K562 (cell line): ENCODE measurements at regions not wholly inside any gene's neighbourhood (a gene's known extent, or its start where the extent isn't known, plus 50 kb on each side); places are given as distances from the start of the nearest gene placed in this dataset.

Experiments used
- ATAC-seq: fragments of 200-7000 bp; cut with Tn5 transposase; 3 replicates; pipeline ENCODE4 v1.9.1; 2020; ENCODE audit warnings: moderate library complexity
- BruUV-seq: library from RNA; stranded (reverse); fragments of 400-500 nt; replicated peaks from 2 replicates; lab custom pipeline; 2021; lab: Mats Ljungman, UMichigan
- CTCF ChIA-PET: fragments of 300-600 bp; formaldehyde crosslinking; extraction: SDS; loops from one replicate; lab custom pipeline; 2021; ENCODE audit warnings: low intra/inter-chr PET ratio; lab: Yijun Ruan, JAX
- POLR2A ChIA-PET: fragments of 300-600, 350-650 bp; sonication (Branson Sonifier 250); formaldehyde crosslinking; extraction: SDS; loops from one replicate; lab custom pipeline; 2021; ENCODE audit warnings: antibody characterized with exemption, inconsistent platforms; lab: Yijun Ruan, JAX
- DNase-seq, 4 experiments: peaks; one replicate each; pipeline versions ENCODE4 v3.0.0 to v3.0.0-alpha.2; 2011 to 2018; ENCODE audit warnings: low spot score in 3 of 4, mixed read lengths in 3 of 4; ENCODE audit errors: extremely low read depth in 1 of 4
- FAIRE-seq: peaks from 2 replicates; lab custom pipeline; 2011; peaks lifted over from hg19 to GRCh38; lab: Jason Lieb, UNC
- H2AFZ ChIP-seq: 2 replicates; pipeline ENCODE4 v1.6.0; 2011; ENCODE audit warnings: low read depth, low read length, control low read depth, inconsistent platforms
- H3K27ac ChIP-seq: fragments of 200-600 bp; 3 replicates; pipeline ENCODE4 v1.8.0; 2011; ENCODE audit warnings: low read depth, mild to moderate bottlenecking, control low read depth, inconsistent platforms, low read length, moderate library complexity, mixed read lengths; ENCODE audit errors: extremely low read depth
- H3K27me3 ChIP-seq, 2 experiments: fragments of 300-600 bp in 1 of 2; 2 replicates in 1 of 2; 3 replicates in 1 of 2; pipeline versions ENCODE4 v1.6.0 to v1.8.0; 2011; ENCODE audit warnings: inconsistent platforms in 2 of 2, low read length in 2 of 2, mild to moderate bottlenecking in 1 of 2, mixed read lengths in 1 of 2, moderate library complexity in 1 of 2; ENCODE audit not compliant: control insufficient read depth in 2 of 2, insufficient read depth in 2 of 2
- H3K36me3 ChIP-seq: fragments of 300-600 bp; 3 replicates; pipeline ENCODE4 v1.8.0; 2011; ENCODE audit warnings: mild to moderate bottlenecking, low read length, inconsistent platforms; ENCODE audit not compliant: control insufficient read depth, insufficient read depth
- H3K4me1 ChIP-seq, 2 experiments: fragments of 200-600 bp in 1 of 2; replicated peaks in 1 of 2; 2 replicates in 1 of 2; 3 replicates in 1 of 2; pipeline versions ENCODE4 v1.5.1 to v1.8.0; 2011; ENCODE audit warnings: inconsistent platforms in 2 of 2, low read length in 2 of 2, mild to moderate bottlenecking in 1 of 2, mixed read lengths in 1 of 2, moderate library complexity in 1 of 2; ENCODE audit not compliant: control insufficient read depth in 2 of 2, insufficient read depth in 2 of 2
- H3K4me2 ChIP-seq: 2 replicates; pipeline ENCODE4 v1.6.1; 2011; ENCODE audit warnings: low read length, control low read depth, inconsistent platforms, mixed read lengths; ENCODE audit not compliant: insufficient read depth
- H3K4me3 ChIP-seq: fragments of 200-600 bp; sonication (generic), shearing (Covaris generic); 2 replicates; pipeline ENCODE4 v1.5.1; 2016; ENCODE audit warnings: control low read depth, inconsistent platforms
- H3K79me2 ChIP-seq: fragments of 200-600 bp; 3 replicates; pipeline ENCODE4 v1.8.0; 2011; ENCODE audit warnings: low read length, inconsistent platforms; ENCODE audit not compliant: control insufficient read depth, insufficient read depth
- H3K9ac ChIP-seq, 2 experiments: 2 replicates each; pipeline versions ENCODE4 v1.6.0 to v1.6.1; 2011; ENCODE audit warnings: low read depth in 2 of 2, low read length in 2 of 2, control low read depth in 1 of 2, inconsistent platforms in 1 of 2, mild to moderate bottlenecking in 1 of 2, mixed read lengths in 1 of 2; ENCODE audit not compliant: insufficient read depth in 1 of 2
- H3K9me1 ChIP-seq: one replicate; pipeline ENCODE4 v1.6.0; 2011; ENCODE audit warnings: inconsistent platforms, mild to moderate bottlenecking, low read length, moderate library complexity; ENCODE audit not compliant: control insufficient read depth, insufficient read depth
- H3K9me3 ChIP-seq: replicated peaks from 2 replicates; pipeline ENCODE4 v1.5.1; 2011; ENCODE audit warnings: low read depth, low read length, inconsistent platforms; ENCODE audit not compliant: control insufficient read depth, insufficient read depth
- H4K20me1 ChIP-seq: replicated peaks from 2 replicates; pipeline ENCODE4 v1.6.1; 2011; ENCODE audit warnings: low read length, inconsistent platforms, mixed read lengths; ENCODE audit not compliant: control insufficient read depth, insufficient read depth
- BACH1 ChIP-seq: fragments of 200-800 bp; sonication (Bioruptor generic); IDR thresholded peaks from 2 replicates; pipeline ENCODE4 v1.6.1; 2016; ENCODE audit warnings: missing genetic modification characterization, missing compliant biosample characterization
- C11orf30 ChIP-seq: fragments of 450-650 bp; IDR thresholded peaks from 2 replicates; pipeline ENCODE4 v1.6.1; 2016; ENCODE audit warnings: low read depth, mild to moderate bottlenecking
- ETS2 ChIP-seq: IDR thresholded peaks from 2 replicates; pipeline ENCODE4 v1.6.1; 2016; ENCODE audit warnings: borderline replicate concordance, missing genetic modification characterization, mild to moderate bottlenecking, moderate library complexity, missing compliant biosample characterization; ENCODE audit not compliant: poor library complexity, severe bottlenecking
- HDAC3 ChIP-seq: fragments of 450-650 bp; IDR thresholded peaks from 2 replicates; pipeline ENCODE4 v1.6.1; 2018; ENCODE audit warnings: borderline replicate concordance, mild to moderate bottlenecking, moderate library complexity; ENCODE audit not compliant: partially characterized antibody
- HNRNPL ChIP-seq: fragments of 200-400 bp; formaldehyde crosslinking; IDR thresholded peaks from 2 replicates; pipeline ENCODE4 v1.6.1; 2017; ENCODE audit warnings: low read depth, mild to moderate bottlenecking, low read length
- KLF13 ChIP-seq: fragments of 450-650 bp; IDR thresholded peaks from 2 replicates; pipeline ENCODE4 v1.6.1; 2016; ENCODE audit warnings: missing genetic modification characterization, low read depth, mild to moderate bottlenecking, missing compliant biosample characterization, moderate library complexity, borderline replicate concordance
- MTA1 ChIP-seq: fragments of 450-650 bp; IDR thresholded peaks from 2 replicates; pipeline ENCODE4 v1.6.1; 2017; ENCODE audit warnings: borderline replicate concordance
- THRB ChIP-seq: fragments of 450-650 bp; formaldehyde crosslinking; conservative IDR thresholded peaks from 2 replicates; pipeline ENCODE4 v1.4.0; 2022; ENCODE audit warnings: mild to moderate bottlenecking, missing genetic modification characterization
- ZNF124 ChIP-seq: sonication (generic); formaldehyde crosslinking; IDR thresholded peaks from 2 replicates; pipeline ENCODE4 v1.8.1; 2022; ENCODE audit warnings: missing genetic modification reagents
- ZNF280A ChIP-seq: fragments of 450-650 bp; IDR thresholded peaks from 2 replicates; pipeline ENCODE4 v1.6.1; 2018; ENCODE audit warnings: mild to moderate bottlenecking, low read depth; ENCODE audit not compliant: partially characterized antibody
- ZNF584 ChIP-seq: fragments of 200-800 bp; sonication (Bioruptor generic); IDR thresholded peaks from 2 replicates; pipeline ENCODE4 v1.6.1; 2016; ENCODE audit warnings: low read depth, mild to moderate bottlenecking, missing genetic modification characterization, missing compliant biosample characterization
- WGBS: fragments of 100-300 bp; shearing (Covaris generic); methylation state at CpG from one replicate; pipeline ENCODE4 v1.1.6; 2016; ENCODE audit warnings: low coverage, mixed read lengths; ENCODE audit not compliant: insufficient coverage; ENCODE audit errors: missing lambda C conversion rate; 5-methylcytosine and 5-hydroxymethylcytosine counted together
- in situ Hi-C: fragments of 300-500 bp; cut with MboI; formaldehyde crosslinking; loops from 4 replicates; pipeline ENCODE4 v1.15.0; 2018; ENCODE audit warnings: inconsistent platforms, mixed read lengths
- intact Hi-C: fragments of 100-400 bp; cut with micrococcal nuclease; formaldehyde crosslinking; loops from 2 replicates; pipeline ENCODE4 v1.14.2; 2022

- ChIA-PET CTCF (no interaction called here), POLR2A (no interaction called here)
- no TSS peak for BruUV-seq
- no peak overlapping the region for H3K27ac ChIP-seq
- WGBS = 0% methylated on average over 3 of the region's 4 CpGs
- H4K20me1 ChIP-seq = no peaks in the 10 kb centered on the region
- H2AFZ ChIP-seq = no peak overlapping the region
- intact Hi-C loops = no loop called here
- no peaks in the 10 kb centered on the region for H3K36me3 ChIP-seq
- no peaks in the 10 kb centered on the region for H3K4me1 ChIP-seq
- H3K4me2 ChIP-seq = no peak overlapping the region
- FAIRE-seq (no peak), DNase-seq (no peak), ATAC-seq (no peak)
- TF ChIP-seq KLF13 (tag) (no peak), HDAC3 (no peak), MTA1 (no peak)
- H3K9me1 ChIP-seq = no peaks in the 10 kb centered on the region
- no peaks in the 10 kb centered on the region for H3K27me3 ChIP-seq
- H3K79me2 ChIP-seq = no peaks in the 10 kb centered on the region
- H3K9me3 ChIP-seq = peaks cover 2% of the 10 kb centered on the region; the same call in 1 of the 2 replicates
- no peak overlapping the region for H3K9ac ChIP-seq
- H3K4me3 ChIP-seq = no peak overlapping the region
- in situ Hi-C loops = no loop called here
Measured at GRCh38 chr2:4265936-4266335, 562.6 kb downstream of the DCDC2C start.

GRCh38 chr2:4269885-4270284 is 566.5 kb downstream of the DCDC2C start:
- no peak overlapping the region for H3K4me2 ChIP-seq
- ATAC-seq (no peak), DNase-seq (peak in 1 of 4 experiments; percentile 9), FAIRE-seq (no peak)
- H3K27me3 ChIP-seq = no peaks in the 10 kb centered on the region
- H3K27ac ChIP-seq = no peak overlapping the region
- H3K79me2 ChIP-seq = no peaks in the 10 kb centered on the region
- H3K4me3 ChIP-seq = no peak overlapping the region
- peaks cover 2% of the 10 kb centered on the region; the same call in 1 of the 2 replicates for H3K9me3 ChIP-seq
- no peaks in the 10 kb centered on the region for H3K4me1 ChIP-seq
- intact Hi-C loops = no loop called here
- ChIA-PET CTCF (no interaction called here), POLR2A (no interaction called here)
- 0% methylated on average over 2 of the region's 2 CpGs for WGBS
- no peaks in the 10 kb centered on the region for H4K20me1 ChIP-seq
- BruUV-seq = no TSS peak
- no peaks in the 10 kb centered on the region for H3K36me3 ChIP-seq
- H3K9ac ChIP-seq = no peak overlapping the region
- in situ Hi-C loops = no loop called here
- H2AFZ ChIP-seq = no peak overlapping the region
- H3K9me1 ChIP-seq = no peaks in the 10 kb centered on the region
- TF ChIP-seq C11orf30 (no peak), THRB (CRISPR knock-in tag) (no peak), HNRNPL (no peak), ZNF124 (CRISPR knock-in tag) (no peak), BACH1 (tag) (no peak), ZNF584 (no peak), ZNF280A (no peak), ETS2 (tag) (no peak)
